ENCODE measurements at regions not wholly inside any gene's neighbourhood (a gene's known extent, or its start where the extent isn't known, plus 50 kb on each side); places are given as distances from the start of the nearest gene placed in this dataset.

DNA sequence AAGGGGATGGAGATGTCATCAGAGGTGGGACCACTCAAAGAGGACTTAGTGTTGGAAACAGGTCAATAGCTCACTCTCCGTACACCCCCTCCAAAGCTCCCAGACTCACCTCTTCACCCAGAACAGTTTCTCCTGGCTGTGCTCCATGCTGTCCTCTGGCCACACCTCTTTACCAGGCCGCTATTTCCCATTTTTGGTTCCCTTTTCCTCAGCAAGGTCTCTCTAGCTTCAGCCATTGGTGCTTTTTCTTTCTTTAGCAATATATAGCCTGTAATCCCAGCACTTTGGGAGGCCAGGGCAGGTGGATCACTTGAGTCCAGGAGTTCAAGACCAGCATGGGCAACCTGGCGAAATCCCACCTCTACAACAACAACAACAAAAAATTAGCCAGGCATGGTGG lies 123.6 kb upstream of the SMAD3 start:
- Histone ChIP-seq H3K4me3 (ENCODE audit: low read length) (no peak overlapping the region), H3K36me3 (ENCODE audit: insufficient read depth, low read length) (no peaks in the 10 kb centered on the region), H3K27me3 (ENCODE audit: insufficient read depth, low read length) (peaks cover 4% of the 10 kb centered on the region), H3K4me1 (ENCODE audit: insufficient read depth, low read length) (peaks cover 4% of the 10 kb centered on the region), H2AFZ (ENCODE audit: low read depth, low read length) (no peak overlapping the region), H3K9me3 (ENCODE audit: low read length) (no peaks in the 10 kb centered on the region)

DNA sequence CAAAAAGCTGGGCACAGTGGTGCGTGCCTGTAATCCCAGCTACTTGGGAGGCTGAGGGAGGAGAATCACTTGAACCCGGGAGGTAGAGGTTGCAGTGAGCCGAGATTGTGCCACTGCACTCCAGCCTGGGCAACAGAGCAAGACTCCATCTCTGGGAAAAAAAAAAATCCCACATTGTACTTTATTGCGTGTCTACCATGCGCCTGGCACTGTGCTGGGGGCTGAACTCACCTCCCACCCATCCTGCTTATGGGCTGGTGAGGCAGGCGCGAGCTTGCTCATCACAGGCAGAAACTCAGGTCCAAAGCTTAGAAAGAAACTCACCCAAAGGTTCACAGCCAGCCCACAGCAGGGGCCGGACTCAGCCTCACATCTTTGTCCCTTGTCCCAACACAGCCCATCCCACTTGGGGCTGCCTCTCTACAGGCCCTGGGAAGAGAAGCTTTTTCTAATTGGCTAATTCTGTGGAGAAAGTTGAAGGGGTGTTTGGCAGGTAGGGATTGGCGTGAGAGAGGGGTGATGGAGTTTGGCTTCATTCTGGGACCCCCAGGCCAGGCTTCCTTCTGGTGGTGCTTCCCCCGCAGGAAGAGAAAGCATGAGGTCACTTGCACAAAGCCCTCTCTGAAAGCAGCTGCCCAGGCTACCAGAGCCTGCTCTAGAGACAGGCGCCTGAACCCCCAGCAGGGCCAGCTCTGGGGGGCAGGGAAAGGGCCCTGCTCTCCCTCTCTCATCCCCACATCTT lies 122.6 kb upstream of the SMAD3 start:
- peaks cover 4% of the 10 kb centered on the region for H3K27me3 ChIP-seq (ENCODE audit: insufficient read depth, low read length)
- peaks cover 4% of the 10 kb centered on the region for H3K4me1 ChIP-seq (ENCODE audit: insufficient read depth, low read length)
- H3K9me3 ChIP-seq (ENCODE audit: low read length) = no peaks in the 10 kb centered on the region
- H3K36me3 ChIP-seq (ENCODE audit: insufficient read depth, low read length) = no peaks in the 10 kb centered on the region
- no peak overlapping the region for H3K4me3 ChIP-seq (ENCODE audit: low read length)
- no peak overlapping the region for H2AFZ ChIP-seq (ENCODE audit: low read depth, low read length)

GRCh38 chr15:66943456-66944095 lies 121.8 kb upstream of the SMAD3 start:
- no peak overlapping the region for H2AFZ ChIP-seq (ENCODE audit: low read depth, low read length)
- H3K9me3 ChIP-seq (ENCODE audit: low read length) = no peaks in the 10 kb centered on the region
- no peak overlapping the region for H3K4me3 ChIP-seq (ENCODE audit: low read length)
- no peaks in the 10 kb centered on the region for H3K36me3 ChIP-seq (ENCODE audit: insufficient read depth, low read length)
- peaks cover 4% of the 10 kb centered on the region for H3K27me3 ChIP-seq (ENCODE audit: insufficient read depth, low read length)
- H3K4me1 ChIP-seq (ENCODE audit: insufficient read depth, low read length) = peaks cover 4% of the 10 kb centered on the region

DNA sequence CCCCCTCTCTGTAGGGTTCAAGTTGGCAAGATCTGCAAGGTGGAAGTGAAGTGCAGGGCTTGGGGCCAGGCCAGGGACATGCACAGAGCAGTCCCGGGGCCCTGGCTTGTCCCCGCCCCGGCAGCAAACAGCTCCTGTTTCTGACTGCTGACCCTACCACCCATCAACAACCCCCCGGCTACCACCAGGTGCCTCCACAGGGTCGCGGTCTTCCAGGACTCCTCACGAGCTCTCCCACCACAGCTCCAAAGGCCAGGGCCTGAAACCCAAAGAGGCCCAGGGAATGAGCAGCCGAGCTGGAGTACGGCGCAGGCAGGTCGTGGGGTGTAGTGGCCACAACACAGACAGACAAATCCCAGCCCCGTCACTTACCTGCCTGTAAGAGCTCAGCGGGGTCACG lies 121.3 kb upstream of the SMAD3 start:
- Histone ChIP-seq H2AFZ (ENCODE audit: low read depth, low read length) (no peak overlapping the region), H3K4me1 (ENCODE audit: insufficient read depth, low read length) (peaks cover 4% of the 10 kb centered on the region), H3K27me3 (ENCODE audit: insufficient read depth, low read length) (peaks cover 4% of the 10 kb centered on the region), H3K9me3 (ENCODE audit: low read length) (no peaks in the 10 kb centered on the region), H3K4me3 (ENCODE audit: low read length) (no peak overlapping the region), H3K36me3 (ENCODE audit: insufficient read depth, low read length) (no peaks in the 10 kb centered on the region)

DNA sequence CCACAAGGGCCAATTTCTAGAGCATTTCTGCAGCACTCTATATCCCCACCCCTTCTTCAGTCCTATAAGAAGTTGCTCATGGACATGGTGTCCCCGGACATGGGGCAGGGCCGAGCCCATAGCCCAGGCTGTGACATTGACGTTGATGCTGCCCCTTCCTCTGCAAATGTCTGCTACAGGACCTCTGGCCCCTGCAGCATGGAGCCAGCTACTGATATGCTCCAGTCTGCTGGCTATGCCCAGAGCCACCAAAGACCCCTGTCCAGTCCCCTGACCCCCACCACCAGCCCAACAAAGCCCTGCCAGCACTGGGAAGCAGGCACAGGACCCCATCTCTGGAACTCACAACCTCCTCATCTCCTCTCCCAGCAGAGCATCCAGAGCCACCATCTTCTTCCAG lies 120.1 kb upstream of the SMAD3 start:
- H2AFZ ChIP-seq (ENCODE audit: low read depth, low read length) = no peak overlapping the region
- H3K4me1 ChIP-seq (ENCODE audit: insufficient read depth, low read length) = peaks cover 4% of the 10 kb centered on the region
- H3K36me3 ChIP-seq (ENCODE audit: insufficient read depth, low read length) = no peaks in the 10 kb centered on the region
- H3K9me3 ChIP-seq (ENCODE audit: low read length) = no peaks in the 10 kb centered on the region
- H3K4me3 ChIP-seq (ENCODE audit: low read length) = no peak overlapping the region
- H3K27me3 ChIP-seq (ENCODE audit: insufficient read depth, low read length) = peaks cover 4% of the 10 kb centered on the region

DNA sequence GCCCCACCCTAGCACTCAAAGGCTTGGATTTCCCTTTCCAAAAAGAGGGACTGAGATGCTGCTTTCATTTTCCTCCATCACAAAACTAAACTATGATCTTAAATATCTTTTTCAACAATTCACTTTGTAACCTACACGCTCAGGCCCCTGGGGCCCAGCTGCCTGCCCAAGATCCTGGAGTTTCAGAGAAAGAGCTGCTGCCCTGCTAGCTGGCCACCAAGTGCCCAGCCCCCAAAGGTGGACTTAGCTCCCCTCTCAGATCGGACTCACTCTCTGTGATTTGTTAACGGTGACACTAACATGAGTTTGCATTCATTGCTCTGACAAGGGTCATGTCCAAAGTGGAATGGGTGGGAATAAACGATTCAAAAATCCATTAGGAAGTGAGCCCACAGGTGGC lies 119.6 kb upstream of the SMAD3 start:
- Histone ChIP-seq H3K27me3 (ENCODE audit: insufficient read depth, low read length) (peaks cover 4% of the 10 kb centered on the region), H3K9me3 (ENCODE audit: low read length) (no peaks in the 10 kb centered on the region), H2AFZ (ENCODE audit: low read depth, low read length) (no peak overlapping the region), H3K36me3 (ENCODE audit: insufficient read depth, low read length) (no peaks in the 10 kb centered on the region), H3K4me1 (ENCODE audit: insufficient read depth, low read length) (peaks cover 4% of the 10 kb centered on the region), H3K4me3 (ENCODE audit: low read length) (no peak overlapping the region)

GRCh38 chr15:66946578-66947164 lies 118.7 kb upstream of the SMAD3 start:
- Histone ChIP-seq H3K4me1 (ENCODE audit: insufficient read depth, low read length) (peaks cover 4% of the 10 kb centered on the region), H2AFZ (ENCODE audit: low read depth, low read length) (no peak overlapping the region), H3K27me3 (ENCODE audit: insufficient read depth, low read length) (no peaks in the 10 kb centered on the region), H3K9me3 (ENCODE audit: low read length) (no peaks in the 10 kb centered on the region), H3K4me3 (ENCODE audit: low read length) (no peak overlapping the region), H3K36me3 (ENCODE audit: insufficient read depth, low read length) (no peaks in the 10 kb centered on the region)

DNA sequence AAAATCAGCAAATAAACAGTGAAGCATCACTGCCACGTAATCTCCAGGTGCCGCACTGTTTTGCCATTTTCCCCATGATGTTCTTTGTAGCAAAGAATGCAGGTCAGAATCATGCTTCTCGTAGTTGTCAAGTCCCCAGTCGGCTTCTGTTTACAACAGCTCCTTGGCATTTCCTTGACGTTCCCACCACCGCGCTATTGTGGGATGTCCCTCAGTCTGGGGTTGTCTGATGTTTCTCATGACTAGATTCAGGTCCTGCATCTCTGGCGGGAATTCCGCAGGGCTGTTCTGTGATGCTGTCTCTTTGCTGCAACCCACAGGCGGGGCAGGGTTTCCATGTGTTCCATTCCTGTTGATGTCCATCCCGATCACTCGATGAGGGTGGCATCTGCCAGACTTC lies 117.9 kb upstream of the SMAD3 start:
- no peak overlapping the region for H3K4me3 ChIP-seq (ENCODE audit: low read length)
- H3K27me3 ChIP-seq (ENCODE audit: insufficient read depth, low read length) = no peaks in the 10 kb centered on the region
- H3K36me3 ChIP-seq (ENCODE audit: insufficient read depth, low read length) = no peaks in the 10 kb centered on the region
- H2AFZ ChIP-seq (ENCODE audit: low read depth, low read length) = no peak overlapping the region
- H3K9me3 ChIP-seq (ENCODE audit: low read length) = no peaks in the 10 kb centered on the region
- H3K4me1 ChIP-seq (ENCODE audit: insufficient read depth, low read length) = peaks cover 4% of the 10 kb centered on the region

DNA sequence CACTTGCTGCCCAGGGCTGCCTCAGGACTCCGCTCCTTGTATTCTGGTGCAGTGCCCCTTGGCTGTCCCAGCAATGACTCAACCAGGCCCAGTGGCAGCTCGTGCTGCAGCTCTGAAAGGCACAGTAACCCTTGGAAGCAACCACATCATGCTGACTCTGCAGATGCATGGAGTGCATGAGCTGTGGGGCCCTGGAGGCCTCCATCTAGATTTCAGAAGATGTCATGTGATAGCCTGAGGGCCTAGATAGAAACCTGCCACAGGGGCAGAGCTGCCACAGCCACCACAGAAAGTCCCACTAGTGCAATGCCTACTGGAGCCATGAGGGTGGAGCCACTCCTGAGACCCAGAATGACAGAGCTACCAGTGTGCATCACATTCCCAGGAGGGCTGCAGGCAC lies 117.1 kb upstream of the SMAD3 start:
- Histone ChIP-seq H3K4me3 (ENCODE audit: low read length) (no peak overlapping the region), H2AFZ (ENCODE audit: low read depth, low read length) (no peak overlapping the region), H3K27me3 (ENCODE audit: insufficient read depth, low read length) (no peaks in the 10 kb centered on the region), H3K36me3 (ENCODE audit: insufficient read depth, low read length) (no peaks in the 10 kb centered on the region), H3K9me3 (ENCODE audit: low read length) (no peaks in the 10 kb centered on the region), H3K4me1 (ENCODE audit: insufficient read depth, low read length) (peaks cover under 1% of the 10 kb centered on the region)

DNA sequence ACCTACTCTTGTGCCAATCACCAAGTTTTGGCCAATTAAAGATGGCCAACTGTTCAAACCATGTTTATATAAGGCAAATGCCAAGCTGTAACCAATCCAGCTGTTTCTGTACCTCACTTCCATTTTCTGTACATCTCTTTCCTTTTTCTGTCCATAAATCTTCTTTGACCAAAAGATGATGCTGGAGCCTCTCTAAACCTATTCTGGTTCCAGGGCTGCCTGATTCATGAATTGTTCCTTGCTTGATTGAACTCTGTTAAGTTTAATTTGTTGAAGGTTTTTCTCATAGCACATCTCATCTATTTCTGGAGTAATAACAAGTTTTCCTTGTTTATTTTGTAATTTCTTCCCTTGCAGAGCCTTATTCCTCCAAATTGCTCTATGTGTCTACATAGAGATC lies 115.3 kb upstream of the SMAD3 start:
- Histone ChIP-seq H3K9me3 (ENCODE audit: low read length) (no peaks in the 10 kb centered on the region), H3K36me3 (ENCODE audit: insufficient read depth, low read length) (no peaks in the 10 kb centered on the region), H3K4me3 (ENCODE audit: low read length) (no peak overlapping the region), H3K4me1 (ENCODE audit: insufficient read depth, low read length) (no peaks in the 10 kb centered on the region), H3K27me3 (ENCODE audit: insufficient read depth, low read length) (no peaks in the 10 kb centered on the region), H2AFZ (ENCODE audit: low read depth, low read length) (no peak overlapping the region)

DNA sequence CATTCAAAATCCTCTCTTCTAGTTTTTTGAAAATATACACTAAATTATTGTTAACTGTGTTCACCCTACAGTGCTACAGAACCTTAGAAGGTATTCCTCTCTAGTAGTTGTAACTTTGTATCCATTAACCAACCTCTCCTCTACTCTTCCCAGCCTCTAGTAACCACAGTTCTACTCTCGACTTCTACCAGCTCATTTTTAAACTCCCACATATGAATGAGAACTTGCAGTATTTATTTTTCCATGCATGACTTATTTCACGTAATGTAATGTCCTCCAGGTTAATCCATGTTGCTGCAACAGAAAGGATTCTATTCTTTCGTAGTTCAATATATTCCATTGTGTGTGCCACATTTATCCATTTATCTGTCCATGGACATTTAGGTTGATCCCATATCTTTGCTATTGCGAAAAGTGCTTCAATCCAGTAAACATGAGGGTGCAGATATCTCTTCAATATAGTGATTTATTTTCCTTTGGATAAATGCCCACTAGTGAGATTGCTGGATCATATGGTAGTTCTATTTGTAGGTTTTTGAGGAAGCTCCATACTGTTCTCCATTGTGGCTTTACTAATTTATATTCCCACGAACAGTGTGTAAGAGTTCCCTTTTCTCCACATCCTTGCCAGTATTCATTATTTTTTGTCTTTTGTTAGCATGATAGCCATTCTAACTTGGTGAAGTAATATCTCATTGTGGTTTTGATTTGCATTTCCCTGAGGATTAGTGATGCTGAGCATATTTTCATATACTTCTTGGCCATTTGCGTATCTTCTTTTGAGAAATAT lies 113.7 kb upstream of the SMAD3 start:
- H3K36me3 ChIP-seq (ENCODE audit: insufficient read depth, low read length) = no peaks in the 10 kb centered on the region
- no peaks in the 10 kb centered on the region for H3K27me3 ChIP-seq (ENCODE audit: insufficient read depth, low read length)
- H3K4me1 ChIP-seq (ENCODE audit: insufficient read depth, low read length) = no peaks in the 10 kb centered on the region
- H3K4me3 ChIP-seq (ENCODE audit: low read length) = no peak overlapping the region
- no peaks in the 10 kb centered on the region for H3K9me3 ChIP-seq (ENCODE audit: low read length)
- no peak overlapping the region for H2AFZ ChIP-seq (ENCODE audit: low read depth, low read length)

- no peak overlapping the region for H3K4me3 ChIP-seq (ENCODE audit: low read length)
- H3K27me3 ChIP-seq (ENCODE audit: insufficient read depth, low read length) = no peaks in the 10 kb centered on the region
- H3K4me1 ChIP-seq (ENCODE audit: insufficient read depth, low read length) = no peaks in the 10 kb centered on the region
- H2AFZ ChIP-seq (ENCODE audit: low read depth, low read length) = no peak overlapping the region
- H3K9me3 ChIP-seq (ENCODE audit: low read length) = no peaks in the 10 kb centered on the region
- H3K36me3 ChIP-seq (ENCODE audit: insufficient read depth, low read length) = no peaks in the 10 kb centered on the region
Measured at GRCh38 chr15:66952756-66953522, 112.5 kb upstream of the SMAD3 start.
